ENCODE measurements at regions not wholly inside any gene's neighbourhood (a gene's known extent, or its start where the extent isn't known, plus 50 kb on each side); places are given as distances from the start of the nearest gene placed in this dataset.

GRCh38 chr4:75102787-75103085, 169.8 kb downstream of the PARM1 start:
- DNase-seq = no peak

DNA sequence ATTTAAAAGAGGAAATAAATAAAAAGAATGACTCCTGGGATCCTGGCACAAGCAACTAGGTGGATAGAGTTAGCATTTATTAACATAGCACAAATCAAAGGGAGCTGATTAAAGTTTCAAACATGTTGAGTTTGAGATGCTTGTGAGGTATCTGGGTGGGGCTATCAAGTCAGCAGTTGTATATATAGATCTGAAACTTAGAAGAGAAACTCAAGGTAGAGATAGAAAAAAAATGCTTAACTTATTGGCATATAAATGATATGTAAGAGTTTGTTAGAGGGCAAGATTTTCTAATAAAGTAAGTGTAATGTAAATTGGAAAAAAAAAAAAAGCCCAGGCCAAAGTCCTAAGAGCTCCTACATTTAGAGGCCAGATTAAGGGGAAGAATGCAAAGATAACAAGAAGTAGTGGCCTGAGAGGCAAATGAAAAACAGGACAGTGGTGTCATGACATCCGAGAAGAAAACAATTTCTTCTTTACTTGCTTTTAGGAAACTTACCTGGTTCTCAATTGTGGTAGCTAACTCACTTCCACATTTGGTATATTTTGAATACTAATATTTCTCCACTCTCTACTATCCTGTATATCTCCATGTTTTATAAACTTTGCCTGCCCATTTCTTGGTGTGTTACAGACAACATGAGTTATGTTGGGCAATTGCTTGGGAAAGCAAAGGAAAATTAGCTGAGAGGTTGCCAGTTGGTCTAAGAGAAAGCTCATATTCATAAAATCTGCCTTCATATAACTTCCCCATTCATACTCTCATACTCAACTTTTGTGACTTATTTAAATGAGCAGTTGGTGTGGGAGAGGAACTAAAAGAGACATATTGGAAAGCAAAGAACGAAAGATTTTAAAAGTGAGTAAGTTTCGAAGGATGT, 169.2 kb downstream of the PARM1 start:
- DNase-seq = no peak

Data from NCI-H2171 (cell line).